ENCODE measurements at regions not wholly inside any gene's neighbourhood (a gene's known extent, or its start where the extent isn't known, plus 50 kb on each side); places are given as distances from the start of the nearest gene placed in this dataset.

DNA sequence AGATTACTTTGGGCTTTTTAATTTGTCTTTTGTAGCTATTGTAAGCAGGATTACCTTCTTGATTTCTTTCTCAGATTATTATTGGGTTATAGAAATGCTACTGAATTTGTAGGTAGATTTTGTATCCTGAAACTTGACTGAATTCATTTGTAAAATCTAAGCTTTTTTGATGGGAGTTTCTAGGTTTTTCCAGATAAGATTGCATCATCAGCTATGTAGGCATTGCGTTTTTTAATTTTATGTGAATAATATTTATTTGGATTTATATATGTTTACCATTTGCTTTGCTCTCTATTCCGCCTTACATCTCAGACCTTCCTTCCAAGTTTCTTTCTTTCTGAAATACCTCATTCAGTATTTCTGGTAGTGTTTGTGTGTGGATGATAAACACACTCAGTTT lies 351.7 kb upstream of the ANKRD30A start:
- TF ChIP-seq POLR2A (IDR thresholded peaks at IDR 0.05; ENCODE audit: low read depth, low read length) = no peak
- no peak for TF ChIP-seq POLR2AphosphoS5 (IDR thresholded peaks at IDR 0.05; ENCODE audit: low read depth, low read length)
- TF ChIP-seq TAF1 (IDR thresholded peaks at IDR 0.05; ENCODE audit: borderline replicate concordance, low read depth, low read length) = no peak

Data from GM12892 (cell line).